ENCODE measurements at regions not wholly inside any gene's neighbourhood (a gene's known extent, or its start where the extent isn't known, plus 50 kb on each side); places are given as distances from the start of the nearest gene placed in this dataset.
"Not testable (repeated sequence)": the region's sequence is repeated elsewhere in the genome, so short reads cannot be mapped to it uniquely, and the experiment has no call there.

- no peak for DNase-seq
Measured at GRCh38 chr13:83086088-83086487, 796.2 kb downstream of the SLITRK1 start.

GRCh38 chr13:83085186-83085900 lies 796.9 kb downstream of the SLITRK1 start:
- no peak for DNase-seq

- no peak for DNase-seq
Measured at GRCh38 chr13:83077499-83077898, 804.8 kb downstream of the SLITRK1 start.

- not testable (repeated sequence) for DNase-seq
Measured at GRCh38 chr13:83073930-83074329, 808.3 kb downstream of the SLITRK1 start.

- no peak for DNase-seq
Measured at GRCh38 chr13:83065108-83065507, 817.2 kb downstream of the SLITRK1 start.

GRCh38 chr13:83057119-83057518 lies 825.2 kb downstream of the SLITRK1 start:
- no peak for DNase-seq

- no peak for DNase-seq
Measured at GRCh38 chr13:83056269-83056668, 826.0 kb downstream of the SLITRK1 start.

GRCh38 chr13:83048419-83048818 lies 833.9 kb downstream of the SLITRK1 start:
- DNase-seq: no peak

GRCh38 chr13:83024955-83025594 lies 857.2 kb downstream of the SLITRK1 start:
- DNase-seq: no peak

- DNase-seq: no peak
Measured at GRCh38 chr13:83024232-83024631, 858.0 kb downstream of the SLITRK1 start.

- DNase-seq: no peak
Measured at GRCh38 chr13:83019986-83020385, 862.3 kb downstream of the SLITRK1 start.

- DNase-seq: no peak
Measured at GRCh38 chr13:83009987-83010386, 872.3 kb downstream of the SLITRK1 start.

GRCh38 chr13:83008212-83008929 lies 873.9 kb downstream of the SLITRK1 start:
- DNase-seq: no peak

- DNase-seq: peak; percentile 18 to 23
Measured at GRCh38 chr13:83007226-83007625, 875.0 kb downstream of the SLITRK1 start.

GRCh38 chr13:83003185-83003584 lies 879.1 kb downstream of the SLITRK1 start:
- DNase-seq: no peak

GRCh38 chr13:82993417-82993816 lies 888.9 kb downstream of the SLITRK1 start:
- DNase-seq: no peak

GRCh38 chr13:82976499-82976898 lies 905.8 kb downstream of the SLITRK1 start:
- DNase-seq: peak in 1 of 2 experiments; percentile 14

- DNase-seq: no peak
Measured at GRCh38 chr13:82963226-82964099, 918.8 kb downstream of the SLITRK1 start.

GRCh38 chr13:82962397-82962796 lies 919.9 kb downstream of the SLITRK1 start:
- DNase-seq: no peak

GRCh38 chr13:82961757-82962156 lies 920.5 kb downstream of the SLITRK1 start:
- DNase-seq: no peak

GRCh38 chr13:82952336-82952735 lies 929.9 kb downstream of the SLITRK1 start:
- DNase-seq: not testable (repeated sequence)

- DNase-seq: no peak
Measured at GRCh38 chr13:82947683-82948082, 934.6 kb downstream of the SLITRK1 start.

GRCh38 chr13:82947191-82947621 lies 935.1 kb downstream of the SLITRK1 start:
- DNase-seq: no peak

Data from AML-193 (cell line).